ENCODE measurements at regions not wholly inside any gene's neighbourhood (a gene's known extent, or its start where the extent isn't known, plus 50 kb on each side); places are given as distances from the start of the nearest gene placed in this dataset.

- DNase-seq (ENCODE audit: low spot score): peak; percentile 14
These were observed 64.8 kb upstream of the GALNT5 start for GRCh38 chr2:157192445-157193423.

GRCh38 chr2:157193461-157193860, 64.0 kb upstream of the GALNT5 start:
- TF ChIP-seq CTCF (IDR thresholded peaks at IDR 0.05; ENCODE audit: extremely low read depth, missing control alignments): no peak
- no peak for DNase-seq (ENCODE audit: low spot score)

More at GRCh38 chr2:157192445-157193423, 64.8 kb upstream of the GALNT5 start:
- TF ChIP-seq CTCF (IDR thresholded peaks at IDR 0.05; ENCODE audit: extremely low read depth, missing control alignments): no peak

- DNase-seq (ENCODE audit: low spot score): peak; percentile 42
- peak; percentile 44 for TF ChIP-seq CTCF (IDR thresholded peaks at IDR 0.05; ENCODE audit: extremely low read depth, missing control alignments)
These were observed 63.3 kb upstream of the GALNT5 start for GRCh38 chr2:157194097-157194688.

GRCh38 chr2:157194844-157195243, 62.7 kb upstream of the GALNT5 start:
- DNase-seq (ENCODE audit: low spot score): no peak
- no peak for TF ChIP-seq CTCF (IDR thresholded peaks at IDR 0.05; ENCODE audit: extremely low read depth, missing control alignments)

- no peak for TF ChIP-seq CTCF (IDR thresholded peaks at IDR 0.05; ENCODE audit: extremely low read depth, missing control alignments)
- DNase-seq (ENCODE audit: low spot score): no peak
These were observed 60.5 kb upstream of the GALNT5 start for GRCh38 chr2:157196956-157197355.

- TF ChIP-seq CTCF (IDR thresholded peaks at IDR 0.05; ENCODE audit: extremely low read depth, missing control alignments): no peak
These were observed 59.7 kb upstream of the GALNT5 start for GRCh38 chr2:157197848-157198247.

GRCh38 chr2:157203651-157204050, 53.9 kb upstream of the GALNT5 start:
- no peak for TF ChIP-seq CTCF (IDR thresholded peaks at IDR 0.05; ENCODE audit: extremely low read depth, missing control alignments)
- DNase-seq (ENCODE audit: low spot score): no peak

More at GRCh38 chr2:157197848-157198247, 59.7 kb upstream of the GALNT5 start:
- no peak for DNase-seq (ENCODE audit: low spot score)

Data from GM20000 (cell line).